ENCODE measurements at regions not wholly inside any gene's neighbourhood (a gene's known extent, or its start where the extent isn't known, plus 50 kb on each side); places are given as distances from the start of the nearest gene placed in this dataset.

GRCh38 chr2:207403141-207403540 is 126.6 kb upstream of the CREB1 start:
- Histone ChIP-seq H3K27me3 (ENCODE audit: insufficient read depth, low read depth, low read length) (no peaks in the 10 kb centered on the region), H3K4me3 (ENCODE audit: low read length) (no peak overlapping the region), H4K20me1 (ENCODE audit: insufficient read depth) (no peaks in the 10 kb centered on the region), H2AFZ (ENCODE audit: low read depth, low read length) (no peak overlapping the region), H3K9me2 (ENCODE audit: insufficient read depth, low read length) (no peaks in the 10 kb centered on the region), H3K9ac (ENCODE audit: low read length) (no peak overlapping the region), H3K4me2 (ENCODE audit: low read length) (no peak overlapping the region), H3F3A (ENCODE audit: insufficient read depth, low read length, poor library complexity, severe bottlenecking) (no peaks in the 10 kb centered on the region), H3K36me3 (ENCODE audit: insufficient read depth, low read length) (no peaks in the 10 kb centered on the region), H3K79me2 (replicated peaks; ENCODE audit: insufficient read depth, low read length) (no peaks in the 10 kb centered on the region), H3K27ac (ENCODE audit: low read length) (no peak overlapping the region), H3K9me3 (ENCODE audit: low read length) (no peaks in the 10 kb centered on the region)
- TF ChIP-seq, protein P1, sequence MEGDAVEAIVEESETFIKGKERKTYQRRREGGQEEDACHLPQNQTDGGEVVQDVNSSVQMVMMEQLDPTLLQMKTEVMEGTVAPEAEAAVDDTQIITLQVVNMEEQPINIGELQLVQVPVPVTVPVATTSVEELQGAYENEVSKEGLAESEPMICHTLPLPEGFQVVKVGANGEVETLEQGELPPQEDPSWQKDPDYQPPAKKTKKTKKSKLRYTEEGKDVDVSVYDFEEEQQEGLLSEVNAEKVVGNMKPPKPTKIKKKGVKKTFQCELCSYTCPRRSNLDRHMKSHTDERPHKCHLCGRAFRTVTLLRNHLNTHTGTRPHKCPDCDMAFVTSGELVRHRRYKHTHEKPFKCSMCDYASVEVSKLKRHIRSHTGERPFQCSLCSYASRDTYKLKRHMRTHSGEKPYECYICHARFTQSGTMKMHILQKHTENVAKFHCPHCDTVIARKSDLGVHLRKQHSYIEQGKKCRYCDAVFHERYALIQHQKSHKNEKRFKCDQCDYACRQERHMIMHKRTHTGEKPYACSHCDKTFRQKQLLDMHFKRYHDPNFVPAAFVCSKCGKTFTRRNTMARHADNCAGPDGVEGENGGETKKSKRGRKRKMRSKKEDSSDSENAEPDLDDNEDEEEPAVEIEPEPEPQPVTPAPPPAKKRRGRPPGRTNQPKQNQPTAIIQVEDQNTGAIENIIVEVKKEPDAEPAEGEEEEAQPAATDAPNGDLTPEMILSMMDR (IDR thresholded peaks at IDR 0.05; ENCODE audit: poor library complexity, severe bottlenecking): no peak
- TF ChIP-seq EP300 (conservative IDR thresholded peaks at IDR 0.05; ENCODE audit: poor library complexity, severe bottlenecking) (no peak), EZH2 (IDR thresholded peaks at IDR 0.05; ENCODE audit: borderline replicate concordance, insufficient read depth, low read length, poor library complexity, severe bottlenecking) (no peak), TAF1 (IDR thresholded peaks at IDR 0.05; ENCODE audit: low read depth) (no peak), SMC3 (conservative IDR thresholded peaks at IDR 0.05; ENCODE audit: poor library complexity) (no peak), RAD21 (conservative IDR thresholded peaks at IDR 0.05) (no peak), POLR2AphosphoS5 (IDR thresholded peaks at IDR 0.05) (no peak)

DNA sequence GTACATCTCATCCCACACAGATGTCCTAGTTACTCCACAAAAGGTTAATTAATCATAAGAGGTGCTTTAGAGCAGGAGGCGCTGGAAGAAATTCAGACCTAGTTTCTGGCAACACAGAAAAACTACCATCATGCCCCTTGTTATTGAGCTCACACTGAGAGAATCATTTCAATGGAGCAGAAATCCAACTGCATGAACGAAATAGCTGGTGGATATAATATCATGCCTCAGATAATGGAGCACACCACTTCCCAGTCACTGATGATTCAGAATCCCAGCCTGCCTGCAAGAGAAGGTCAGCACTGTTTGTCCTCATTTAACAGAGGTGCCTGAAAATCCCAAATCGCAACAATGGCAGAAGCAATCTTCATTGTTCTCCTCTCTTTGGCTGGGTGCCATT is 125.8 kb upstream of the CREB1 start:
- no peak overlapping the region for H3K9ac ChIP-seq (ENCODE audit: low read length)
- H2AFZ ChIP-seq (ENCODE audit: low read depth, low read length): no peak overlapping the region
- no peaks in the 10 kb centered on the region for H3F3A ChIP-seq (ENCODE audit: insufficient read depth, low read length, poor library complexity, severe bottlenecking)
- H3K27ac ChIP-seq (ENCODE audit: low read length): no peak overlapping the region
- H3K36me3 ChIP-seq (ENCODE audit: insufficient read depth, low read length): no peaks in the 10 kb centered on the region
- H3K9me3 ChIP-seq (ENCODE audit: low read length): no peaks in the 10 kb centered on the region
- no peaks in the 10 kb centered on the region for H3K79me2 ChIP-seq (replicated peaks; ENCODE audit: insufficient read depth, low read length)
- no peak for TF ChIP-seq RAD21 (conservative IDR thresholded peaks at IDR 0.05)
- no peak for TF ChIP-seq MXI1 (conservative IDR thresholded peaks at IDR 0.05; ENCODE audit: poor library complexity, severe bottlenecking)
- TF ChIP-seq EP300 (conservative IDR thresholded peaks at IDR 0.05; ENCODE audit: poor library complexity, severe bottlenecking): no peak
- TF ChIP-seq POLR2AphosphoS5 (IDR thresholded peaks at IDR 0.05): no peak
- TF ChIP-seq REST (IDR thresholded peaks at IDR 0.05; ENCODE audit: borderline replicate concordance): no peak
- TF ChIP-seq, protein P1 (IDR thresholded peaks at IDR 0.05; ENCODE audit: poor library complexity, severe bottlenecking): no peak
- no peak for TF ChIP-seq TAF1 (IDR thresholded peaks at IDR 0.05; ENCODE audit: low read depth)
- no peaks in the 10 kb centered on the region for H3K27me3 ChIP-seq (ENCODE audit: insufficient read depth, low read depth, low read length)
- no peak overlapping the region for H3K4me2 ChIP-seq (ENCODE audit: low read length)
- H4K20me1 ChIP-seq (ENCODE audit: insufficient read depth): no peaks in the 10 kb centered on the region
- H3K4me3 ChIP-seq (ENCODE audit: low read length): no peak overlapping the region
- H3K9me2 ChIP-seq (ENCODE audit: insufficient read depth, low read length): no peaks in the 10 kb centered on the region
